ENCODE measurements at regions not wholly inside any gene's neighbourhood (a gene's known extent, or its start where the extent isn't known, plus 50 kb on each side); places are given as distances from the start of the nearest gene placed in this dataset.

- no peak for TF ChIP-seq CTCF (conservative IDR thresholded peaks at IDR 0.05; ENCODE audit: low read depth, low read length)
- TF ChIP-seq EZH2 (IDR thresholded peaks at IDR 0.05; ENCODE audit: borderline replicate concordance, low read depth, low read length, poor library complexity, severe bottlenecking) = no peak
These were observed 571.4 kb upstream of the FAT3 start for GRCh38 chr11:91653079-91653754.
